SK-N-DZ (cell line): ENCODE measurements at regions not wholly inside any gene's neighbourhood (a gene's known extent, or its start where the extent isn't known, plus 50 kb on each side); places are given as distances from the start of the nearest gene placed in this dataset.

ENCODE experiments used
- DNase-seq: peaks from one replicate; pipeline ENCODE4 v3.0.0-alpha.2; 2015; ENCODE audit warnings: low spot score

DNA sequence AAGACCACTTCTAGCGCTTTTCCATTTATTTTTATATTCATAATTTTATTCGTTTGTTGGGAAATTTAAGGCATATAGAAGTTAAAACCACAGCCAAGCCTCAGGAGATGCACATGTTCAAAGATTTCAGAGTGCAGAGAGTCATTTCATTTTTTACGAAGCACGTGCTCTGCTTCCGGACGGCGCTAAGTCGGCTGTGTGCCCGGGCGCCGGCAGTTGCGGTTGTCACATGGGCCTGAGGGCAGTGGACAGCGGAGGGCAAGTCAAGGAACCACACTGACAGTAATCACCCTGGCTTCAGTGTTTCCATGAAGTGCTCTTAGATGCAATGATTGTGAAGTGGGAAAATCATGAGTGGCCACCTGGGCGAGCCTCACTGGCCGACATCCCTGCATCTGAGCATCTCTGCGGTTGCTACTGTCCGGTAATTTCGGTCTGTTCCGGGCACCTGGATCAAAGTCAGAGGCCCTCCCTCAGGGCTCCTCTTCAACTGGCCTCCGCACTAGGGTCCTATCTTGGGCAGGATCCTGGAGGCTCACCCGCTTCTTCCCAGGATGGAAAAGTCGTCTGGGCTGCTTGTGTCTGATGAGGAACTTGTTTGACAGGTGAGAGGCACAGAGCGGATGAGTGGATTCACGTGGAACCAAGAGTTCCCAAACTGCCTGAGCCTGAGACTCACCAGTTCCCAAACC, 90.8 kb downstream of the DACT2 start:
- no peak for DNase-seq

DNA sequence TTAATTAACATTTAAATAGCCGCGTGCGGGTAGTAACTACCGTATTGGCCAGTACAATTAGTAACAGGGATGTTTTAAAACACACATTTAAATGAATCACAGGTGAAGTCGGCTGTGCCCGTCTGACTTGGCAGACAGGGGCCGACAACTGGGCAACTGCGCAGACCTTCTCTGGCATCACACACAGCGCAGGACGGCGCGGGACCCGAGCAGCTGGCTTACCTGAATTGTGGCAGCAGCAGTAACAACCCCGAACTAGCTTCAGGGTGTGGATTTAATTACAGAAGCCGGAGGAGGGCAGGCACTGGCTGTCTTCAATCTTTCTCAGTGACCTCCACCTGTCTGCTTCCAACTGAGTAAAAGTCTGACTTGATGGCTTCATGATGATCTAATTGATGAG, 91.7 kb downstream of the DACT2 start:
- DNase-seq = no peak

DNA sequence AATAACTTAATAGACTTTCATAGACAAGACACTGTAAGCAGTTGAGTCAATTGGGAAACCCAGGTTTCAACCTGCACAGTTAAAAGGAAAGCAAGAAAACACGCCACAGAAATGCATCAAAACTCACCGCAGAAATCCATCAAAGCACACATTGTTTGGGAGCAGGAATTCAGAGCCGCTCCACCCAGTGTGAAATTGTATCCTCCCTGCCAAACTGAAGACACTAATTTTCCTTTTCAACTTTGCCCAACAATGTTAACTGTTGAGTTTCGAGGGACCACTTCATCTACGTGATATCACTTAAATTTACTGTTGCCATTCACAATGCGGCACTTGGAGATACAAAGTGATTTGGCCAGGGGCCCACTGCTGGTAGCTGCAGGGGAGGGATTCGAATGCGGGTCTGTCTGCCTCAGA, 92.7 kb downstream of the DACT2 start:
- no peak for DNase-seq

DNA sequence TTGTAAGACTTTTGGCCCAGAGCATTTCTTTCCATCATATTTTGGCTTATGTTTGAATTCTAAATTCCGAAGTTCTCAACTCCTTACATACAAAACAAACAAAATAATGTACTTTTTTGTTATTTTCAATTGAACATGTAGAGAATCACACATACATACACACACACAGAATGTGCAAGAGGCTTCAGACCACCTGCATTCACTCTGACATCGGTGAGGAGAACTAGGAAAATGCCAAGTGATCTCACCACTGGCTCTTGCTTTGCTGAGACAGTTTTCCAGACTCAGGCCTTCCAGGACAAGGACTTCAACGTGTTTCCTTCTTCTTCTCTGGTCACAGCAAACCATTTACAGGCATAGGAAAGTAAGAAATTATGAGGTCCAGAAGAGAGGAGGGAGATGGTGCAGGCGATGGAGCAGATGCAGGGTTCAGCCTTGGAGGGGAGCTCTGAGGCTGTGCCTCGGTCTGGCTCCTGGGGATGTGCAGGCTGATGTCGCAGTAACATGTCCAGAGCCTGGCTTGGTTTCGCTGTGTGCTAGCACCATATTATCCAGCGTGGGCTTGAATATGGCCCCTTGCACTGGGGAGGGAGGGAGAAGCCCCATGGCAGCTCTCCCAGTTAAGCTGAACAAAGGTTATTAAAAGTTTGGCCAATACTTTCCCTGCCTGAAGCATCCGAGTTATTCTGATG, 93.4 kb downstream of the DACT2 start:
- no peak for DNase-seq

DNA sequence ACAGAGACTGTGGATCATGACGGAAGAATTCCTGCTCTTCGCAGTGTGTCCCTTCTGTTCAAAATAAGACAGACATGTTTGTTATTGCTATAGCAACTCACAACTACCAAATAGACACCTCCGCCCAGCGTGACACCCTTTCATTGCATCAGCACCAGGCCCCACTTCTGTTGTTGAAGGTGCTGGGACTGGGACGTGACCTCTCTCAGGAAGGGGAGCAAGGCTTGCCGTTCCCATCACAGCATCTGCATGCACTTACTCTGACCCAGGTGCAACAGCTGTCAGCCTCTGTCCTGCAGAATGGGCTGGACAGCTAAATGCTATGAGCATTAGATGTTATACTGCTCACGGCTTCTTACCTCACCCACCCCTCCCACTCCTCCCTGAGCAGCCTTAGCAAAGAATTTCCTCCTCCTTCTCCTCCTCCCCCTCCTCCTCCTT, 94.1 kb downstream of the DACT2 start:
- DNase-seq = no peak

DNA sequence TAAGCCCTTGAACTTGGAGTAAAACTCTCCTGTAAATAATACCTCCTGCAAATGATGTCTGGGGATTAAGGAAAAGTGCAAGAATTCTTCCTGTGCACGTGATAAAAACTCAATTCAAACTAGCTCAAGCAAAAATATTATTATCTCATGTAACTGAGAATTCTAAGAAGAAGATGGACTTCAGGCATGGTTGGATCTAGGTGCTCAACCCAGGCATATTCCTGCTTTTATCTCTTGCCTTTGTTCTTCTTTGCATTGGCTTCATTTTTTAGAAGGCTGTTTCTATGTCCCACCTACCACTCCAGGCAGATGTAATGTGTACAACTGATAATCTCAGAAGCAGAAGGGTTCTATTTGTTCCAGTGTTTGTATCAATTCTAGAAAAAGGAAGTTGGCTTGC, 95.8 kb downstream of the DACT2 start:
- DNase-seq = no peak

DNA sequence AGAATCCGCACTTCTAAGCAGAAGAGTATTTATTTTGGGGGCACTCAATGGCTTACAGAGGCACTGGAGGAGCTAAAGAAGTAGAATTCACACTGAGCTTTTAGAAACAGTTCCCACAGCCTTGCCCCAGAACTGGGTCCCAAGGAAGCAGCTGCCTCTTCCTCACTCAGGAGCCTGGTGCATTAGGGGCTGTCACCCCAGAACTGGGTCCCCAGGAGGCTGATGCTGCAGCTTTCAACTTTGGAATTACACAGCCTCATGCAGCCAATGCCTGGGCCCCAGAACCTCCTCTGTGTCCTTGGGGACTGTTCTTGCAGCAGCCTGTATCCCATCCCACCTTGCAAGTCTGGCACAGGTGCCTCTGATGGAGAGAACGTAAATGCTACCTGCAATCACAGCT, 96.4 kb downstream of the DACT2 start:
- no peak for DNase-seq

DNA sequence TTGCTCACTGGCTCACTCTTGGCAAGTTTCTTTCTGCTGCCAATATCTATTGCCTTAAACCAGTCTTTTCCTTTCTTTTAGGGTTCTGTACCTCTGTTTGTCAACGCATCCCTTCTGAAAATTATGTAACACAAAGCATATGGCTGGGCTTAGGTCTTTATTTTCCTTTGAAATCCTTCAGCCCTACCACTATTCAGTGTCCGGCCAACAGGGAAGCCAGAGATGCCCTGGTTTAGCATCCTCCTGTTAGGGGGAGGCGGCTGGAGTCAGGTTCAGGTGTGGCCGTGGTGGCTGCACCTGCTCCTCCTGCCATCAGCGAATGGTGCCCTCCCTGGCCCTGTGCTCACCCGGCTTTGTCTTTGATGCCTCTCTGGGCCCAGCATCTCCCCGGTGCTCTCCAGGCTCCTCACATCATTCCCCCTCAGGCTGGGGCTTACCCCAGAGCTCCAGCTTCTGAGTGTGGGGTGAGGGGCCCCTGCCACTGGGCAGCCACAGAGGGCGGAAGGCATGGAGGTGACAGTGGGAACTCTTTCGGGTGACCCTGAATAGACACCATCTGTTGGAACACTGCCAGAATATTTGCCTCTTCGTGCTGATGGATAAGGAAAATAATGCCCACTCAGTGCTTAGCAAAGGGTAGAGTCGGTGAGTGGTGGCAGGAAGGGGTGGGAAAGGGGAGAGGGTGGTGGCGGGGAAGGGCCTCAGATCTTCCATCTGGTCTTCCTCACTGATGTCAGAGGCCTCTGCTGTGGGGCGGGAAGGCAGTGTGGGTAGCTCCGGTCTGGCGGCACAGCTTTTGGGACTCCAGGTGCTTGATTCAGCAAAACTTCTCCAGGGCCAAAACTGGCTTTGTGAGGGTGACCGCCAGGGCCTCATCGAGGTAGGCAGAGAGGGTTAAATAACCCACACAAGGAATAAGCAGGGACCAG, 97.2 kb downstream of the DACT2 start:
- DNase-seq = no peak

DNA sequence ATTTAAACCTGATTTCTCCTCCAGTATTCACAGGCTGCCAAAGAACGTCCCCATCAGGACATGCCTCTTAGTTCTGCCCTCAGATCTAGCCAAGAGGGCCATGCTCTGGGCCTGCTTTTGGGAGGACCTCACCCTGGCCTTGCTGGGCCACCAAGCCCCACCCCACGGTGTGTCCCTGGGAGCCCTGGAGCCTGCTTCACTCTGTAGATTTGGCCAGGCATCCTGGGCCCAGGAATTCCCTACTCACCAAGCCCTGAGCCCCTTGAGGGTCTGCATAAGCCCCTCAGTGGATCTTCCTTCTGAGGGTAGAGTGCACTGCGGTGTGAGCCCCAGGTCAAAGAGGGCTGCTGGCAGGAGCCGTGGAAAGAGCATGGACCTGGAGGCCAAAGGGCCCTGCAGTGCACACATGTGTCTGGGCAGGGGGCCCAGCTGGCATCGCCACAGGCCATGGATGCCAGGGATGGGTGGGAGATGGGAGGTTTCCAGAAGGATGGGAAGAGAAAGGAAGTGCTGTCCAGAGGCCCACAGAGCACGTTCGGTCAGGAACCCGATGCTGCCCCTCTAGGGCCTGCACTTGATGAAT, 98.0 kb downstream of the DACT2 start:
- DNase-seq = no peak

DNA sequence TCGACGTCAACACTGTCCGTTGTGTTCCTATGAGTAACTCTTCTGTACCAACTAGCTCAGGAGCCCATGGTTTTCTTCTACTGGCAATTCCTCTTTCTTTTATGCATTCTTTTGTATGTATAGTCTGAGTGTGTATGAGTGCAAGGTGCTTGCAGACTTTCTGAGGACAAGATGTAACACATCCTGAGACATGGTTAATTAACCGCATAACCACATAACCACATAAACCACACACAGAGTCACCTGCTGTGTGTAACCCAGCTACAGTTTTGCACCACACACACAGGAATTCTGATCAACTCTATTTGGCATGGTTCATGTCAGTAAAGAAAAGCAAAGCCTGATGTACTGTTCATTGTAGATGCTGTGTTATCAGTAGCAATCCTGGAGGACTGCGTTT, 98.6 kb downstream of the DACT2 start:
- no peak for DNase-seq

DNA sequence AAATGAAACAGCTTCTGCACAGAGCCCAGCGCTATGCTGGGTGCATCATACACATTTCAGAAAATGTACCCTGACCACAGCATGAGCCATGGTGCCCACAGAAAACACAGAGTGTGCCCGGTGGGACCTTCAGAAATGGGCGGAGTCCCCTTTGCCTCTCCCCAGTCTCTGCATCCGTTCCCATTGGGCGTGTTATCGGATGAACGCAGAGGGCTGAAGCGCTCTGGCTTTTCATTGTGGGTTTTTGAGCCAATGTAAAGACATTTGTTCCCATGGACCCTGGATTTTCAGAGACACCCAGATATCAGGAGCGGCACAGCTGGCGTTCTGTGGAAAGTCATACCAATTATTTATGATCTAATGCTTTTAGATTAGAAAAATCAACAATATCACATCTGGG, 99.8 kb downstream of the DACT2 start:
- no peak for DNase-seq

DNA sequence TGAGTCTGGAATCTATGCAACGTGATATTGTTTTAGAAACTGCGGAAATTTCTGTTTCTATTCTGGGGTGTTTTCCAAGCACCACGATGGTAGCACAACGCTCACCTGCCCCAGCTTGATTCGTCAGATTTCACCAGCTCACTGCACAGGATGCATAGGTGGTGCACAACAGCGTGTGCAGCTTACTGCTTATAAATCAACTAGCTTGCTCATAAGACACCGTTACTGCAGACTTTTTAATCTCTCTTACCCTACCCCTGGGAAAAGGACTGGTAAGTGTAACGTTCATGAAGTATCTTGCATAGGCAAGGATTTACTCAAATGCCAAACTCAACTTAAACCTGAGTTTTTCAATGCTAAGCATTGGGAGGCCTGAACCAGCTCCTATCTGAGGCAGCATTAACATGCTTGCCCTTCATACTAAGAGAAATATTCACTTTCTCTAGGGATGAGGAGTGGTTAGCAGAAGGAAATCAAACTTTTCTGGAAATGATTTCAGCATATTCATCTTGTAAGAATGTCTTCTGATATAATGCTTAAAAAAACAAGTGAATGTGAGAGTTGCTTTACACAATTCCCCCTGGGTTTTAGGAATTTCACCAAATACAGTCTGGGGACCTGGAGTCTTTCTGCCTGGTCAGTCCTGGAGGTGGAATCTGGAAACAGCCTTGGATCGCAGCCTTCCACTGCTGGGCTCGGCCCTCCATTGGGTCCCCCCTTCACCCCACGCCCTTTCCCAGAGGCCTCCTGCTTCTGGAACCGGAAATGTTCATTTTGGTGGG, 100.6 kb downstream of the DACT2 start:
- DNase-seq = no peak

DNA sequence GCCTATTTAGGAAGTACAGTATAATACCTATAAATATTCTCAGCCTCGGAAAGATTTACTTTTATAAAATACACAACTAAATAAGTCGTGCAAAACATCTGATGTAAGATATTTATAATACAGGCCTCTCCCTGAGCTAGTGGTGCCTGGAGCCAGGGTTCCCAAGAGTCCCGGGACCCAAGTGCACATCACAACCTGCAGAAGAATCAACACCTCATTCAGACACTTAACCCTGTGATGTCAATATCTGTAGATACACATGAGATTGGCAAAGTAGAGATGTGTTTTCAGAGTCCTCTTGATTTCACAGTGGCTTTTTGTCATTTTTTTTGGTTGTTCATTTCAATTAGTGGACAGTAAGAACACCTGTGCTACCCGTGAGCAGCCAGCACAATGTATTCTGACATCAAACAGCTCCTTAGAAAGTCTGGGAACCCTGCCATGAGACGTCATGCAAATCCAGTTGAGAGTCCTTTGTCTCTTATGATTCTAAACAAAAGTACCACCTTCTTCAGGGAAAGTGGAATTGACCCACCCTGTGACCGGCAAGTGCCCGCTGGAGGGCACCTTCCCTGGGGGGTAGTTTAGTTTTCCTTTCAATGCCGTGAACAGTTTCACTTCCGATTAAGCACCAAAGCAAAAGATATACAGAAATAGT, 101.6 kb downstream of the DACT2 start:
- no peak for DNase-seq

DNA sequence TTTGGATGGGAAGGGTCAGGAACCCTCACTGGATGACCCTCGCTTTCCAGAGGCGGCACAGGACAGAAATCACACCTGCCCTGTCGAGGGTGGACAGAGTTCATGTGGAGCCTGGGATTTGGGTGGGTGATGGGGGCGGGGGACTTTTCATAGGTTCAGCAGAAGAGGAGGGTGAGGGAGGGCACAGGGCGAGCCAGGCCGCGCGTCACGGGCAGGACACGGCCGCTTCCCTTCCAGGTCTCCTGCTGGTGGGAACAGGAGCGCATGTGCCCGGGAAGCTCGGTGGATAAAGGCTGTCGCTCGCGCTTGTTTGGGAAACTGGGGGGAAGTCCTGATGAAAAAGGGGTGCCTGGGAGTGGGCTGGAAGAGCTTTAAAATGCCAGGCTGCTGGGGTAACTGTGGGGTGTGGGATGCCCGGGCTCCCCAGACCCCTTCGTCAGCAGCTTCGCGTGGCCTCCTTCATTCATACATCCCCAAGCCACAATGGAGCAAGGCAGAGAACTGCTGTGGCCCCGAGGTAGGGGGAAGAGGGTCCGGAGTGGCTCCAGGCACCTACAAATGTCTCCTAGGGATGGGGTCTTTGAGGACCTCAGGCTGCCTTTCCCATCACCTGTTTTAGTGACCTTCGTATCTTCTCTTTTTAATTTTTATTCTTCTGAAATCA, 102.2 kb downstream of the DACT2 start:
- no peak for DNase-seq

DNA sequence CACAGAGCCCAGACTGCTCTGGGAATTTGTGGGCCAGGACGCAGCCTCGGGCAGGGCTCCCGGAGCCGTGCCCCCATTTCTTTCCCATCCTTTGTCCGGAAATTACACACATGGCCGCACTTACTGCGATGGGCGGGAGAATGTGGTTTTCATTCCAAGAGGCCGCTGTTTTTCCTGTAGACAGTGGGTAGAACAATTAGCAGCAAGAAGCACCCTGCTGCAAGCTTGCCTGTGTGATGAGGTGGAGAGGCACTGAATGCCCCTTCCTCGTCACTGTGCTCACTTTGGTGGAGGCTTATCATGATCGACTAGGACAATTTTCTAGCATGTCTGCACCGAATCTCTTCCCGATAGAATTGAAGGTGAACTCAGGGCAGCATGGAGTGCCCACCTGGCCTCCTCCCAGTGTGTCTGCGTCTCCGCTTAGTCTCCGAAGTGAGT, 102.8 kb downstream of the DACT2 start:
- no peak for DNase-seq

DNA sequence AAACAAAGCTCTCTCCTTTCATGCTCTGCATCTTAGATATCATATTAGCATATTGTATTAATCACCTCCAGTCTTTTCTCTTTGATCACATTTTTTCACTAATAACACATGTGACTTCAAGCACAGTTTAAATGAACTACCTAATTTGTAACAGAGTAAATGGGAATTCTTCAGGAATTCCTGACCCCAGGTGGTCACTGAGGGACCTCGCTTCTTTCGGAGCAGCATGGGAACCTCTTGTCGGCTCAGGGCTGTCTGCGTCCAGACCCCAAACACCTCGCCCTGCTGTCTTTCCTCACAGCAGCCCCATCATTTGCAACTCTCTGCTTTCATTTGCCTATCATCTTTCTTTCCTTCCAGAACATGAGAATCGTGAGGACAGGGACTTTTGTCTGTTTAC, 103.5 kb downstream of the DACT2 start:
- no peak for DNase-seq

DNA sequence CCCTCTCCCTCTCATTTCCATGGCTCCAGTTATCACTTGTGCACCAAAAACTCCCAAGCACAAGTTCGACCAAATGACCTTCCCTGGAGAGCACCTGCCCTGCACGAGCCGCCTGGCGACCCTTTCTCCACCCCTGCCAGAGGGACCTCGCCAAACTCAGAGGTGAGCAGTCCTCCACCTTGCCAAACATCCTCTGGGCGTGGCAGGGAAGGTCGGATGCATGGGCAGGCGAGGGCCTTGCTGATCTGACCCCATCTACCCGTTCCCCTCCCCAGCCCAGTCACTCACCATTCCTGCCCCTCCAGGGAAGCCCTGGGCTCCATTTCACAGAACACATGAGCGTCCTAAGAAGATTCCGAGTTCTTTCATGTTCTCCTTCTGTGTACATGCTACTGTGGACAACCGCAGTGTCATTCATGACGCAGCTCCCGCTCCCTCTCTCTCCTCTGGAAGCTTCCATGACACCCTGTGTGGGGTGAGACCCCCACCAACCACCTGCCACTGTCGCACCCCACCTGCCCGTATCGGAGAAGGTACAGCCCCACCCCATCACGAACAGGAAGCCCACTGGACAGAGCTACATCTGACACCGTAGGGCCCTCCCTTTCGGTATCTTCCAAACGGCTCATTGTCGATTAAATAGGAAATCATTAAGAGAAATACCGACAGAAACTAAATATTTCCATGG, 104.3 kb downstream of the DACT2 start:
- DNase-seq = no peak

DNA sequence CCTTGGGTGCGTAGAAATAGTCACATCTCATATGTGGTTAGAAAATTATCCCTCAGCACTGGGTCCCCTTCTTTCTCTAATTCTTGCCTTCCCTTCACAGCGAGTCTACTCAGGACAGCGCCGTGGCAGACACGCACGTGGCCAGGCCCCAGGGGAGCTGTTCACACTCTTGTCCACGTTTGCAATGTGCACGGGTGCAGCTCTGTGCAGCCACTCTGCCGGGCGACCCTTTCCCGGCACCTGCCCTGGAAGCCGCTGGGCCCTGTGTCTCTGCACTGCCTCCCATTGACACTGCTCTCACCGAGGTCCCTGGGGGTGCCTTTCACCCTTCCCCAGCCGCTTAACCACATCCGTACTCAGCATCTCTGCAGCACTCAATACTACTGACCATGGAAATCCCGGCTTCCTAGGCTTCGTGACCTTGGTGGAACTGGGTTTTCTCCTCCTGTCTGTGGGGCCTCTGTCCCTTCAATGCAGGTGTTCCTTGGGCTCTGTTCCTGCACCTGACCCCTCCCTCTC, 104.9 kb downstream of the DACT2 start:
- DNase-seq = no peak

DNA sequence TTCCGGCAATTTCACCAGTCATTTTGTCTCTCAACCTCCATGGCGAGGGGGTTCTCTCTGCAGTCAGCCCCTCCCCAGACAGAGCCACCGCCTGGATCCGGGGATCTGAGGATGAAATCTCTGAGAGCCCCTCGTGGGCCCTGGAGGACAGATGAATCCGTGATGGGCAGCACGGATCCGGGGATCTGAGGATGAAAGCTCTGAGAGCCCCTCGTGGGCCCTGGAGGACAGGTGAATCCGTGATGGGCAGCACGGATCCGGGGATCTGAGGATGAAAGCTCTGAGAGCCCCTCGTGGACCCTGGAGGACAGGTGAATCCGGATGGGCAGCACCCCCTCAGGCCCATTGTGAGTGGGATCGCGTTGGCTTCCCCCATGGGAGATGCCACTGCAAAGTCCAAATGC, 106.5 kb downstream of the DACT2 start:
- DNase-seq = no peak
